Skeletal muscle cell (primary cell): ENCODE measurements at regions not wholly inside any gene's neighbourhood (a gene's known extent, or its start where the extent isn't known, plus 50 kb on each side); places are given as distances from the start of the nearest gene placed in this dataset.

Experiments
- DNase-seq: peaks from one replicate; pipeline ENCODE4 v3.0.0-alpha.2; 2010; ENCODE audit warnings: low read depth
- H3K4me3 ChIP-seq: 2 replicates; pipeline ENCODE4 v1.5.1; 2011; ENCODE audit warnings: low read depth, mild to moderate bottlenecking, control low read depth, low read length, moderate library complexity

DNA sequence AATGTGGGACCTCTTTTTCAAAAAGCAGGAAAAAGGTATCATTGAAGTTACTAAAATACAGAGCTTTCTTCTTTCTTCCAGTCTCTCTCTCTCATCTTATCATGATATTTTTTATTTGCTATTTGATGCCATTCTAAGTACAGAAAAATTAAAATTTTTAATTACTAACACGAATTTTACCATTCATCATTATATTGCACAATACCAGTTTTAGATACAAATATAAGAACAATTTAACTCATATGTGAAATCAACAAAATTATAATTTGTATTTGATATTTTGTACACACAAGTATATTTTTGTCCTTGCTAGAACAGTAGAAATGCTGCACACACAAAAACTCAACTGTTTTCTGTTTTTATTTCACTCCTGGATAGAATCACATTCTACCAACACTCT is 112.2 kb downstream of the OAT start:
- no peak overlapping the region for H3K4me3 ChIP-seq
- no peak for DNase-seq

DNA sequence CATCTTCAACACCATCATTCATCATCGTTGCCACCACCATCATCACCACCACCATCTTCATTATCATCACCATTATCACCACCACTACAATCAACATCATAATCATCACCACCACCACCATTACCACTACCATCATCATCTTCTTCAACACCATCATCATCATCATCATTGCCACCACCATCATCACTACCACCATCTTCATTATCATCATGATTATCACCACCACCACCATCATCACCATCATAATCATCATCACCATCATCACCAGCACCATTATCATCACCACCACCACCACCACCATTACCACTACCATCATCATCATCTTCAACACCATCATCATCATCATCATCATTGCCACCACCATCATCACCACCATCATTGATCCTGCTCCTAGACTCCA is 112.7 kb downstream of the OAT start:
- H3K4me3 ChIP-seq: no peak overlapping the region
- no peak for DNase-seq

DNA sequence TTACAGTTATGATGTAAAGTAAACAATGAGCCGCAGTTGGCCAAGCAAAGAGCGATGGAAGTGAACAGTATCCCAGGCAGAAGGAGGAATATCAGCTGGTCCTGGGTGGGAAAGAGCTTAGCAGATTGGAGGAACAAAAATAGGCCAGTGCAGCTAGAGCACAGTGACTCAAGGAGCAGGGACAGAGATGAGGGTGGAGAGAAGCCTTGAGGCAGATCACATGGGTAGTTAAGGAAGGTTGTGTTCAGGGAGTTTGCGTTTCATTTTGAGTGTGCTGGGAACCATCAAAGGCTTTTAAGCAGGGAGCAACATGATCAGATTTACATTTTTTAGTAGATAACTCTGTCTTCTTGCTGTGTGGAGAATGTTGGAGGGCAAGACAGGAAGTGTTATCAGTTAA is 113.6 kb downstream of the OAT start:
- no peak overlapping the region for H3K4me3 ChIP-seq
- DNase-seq: no peak

DNA sequence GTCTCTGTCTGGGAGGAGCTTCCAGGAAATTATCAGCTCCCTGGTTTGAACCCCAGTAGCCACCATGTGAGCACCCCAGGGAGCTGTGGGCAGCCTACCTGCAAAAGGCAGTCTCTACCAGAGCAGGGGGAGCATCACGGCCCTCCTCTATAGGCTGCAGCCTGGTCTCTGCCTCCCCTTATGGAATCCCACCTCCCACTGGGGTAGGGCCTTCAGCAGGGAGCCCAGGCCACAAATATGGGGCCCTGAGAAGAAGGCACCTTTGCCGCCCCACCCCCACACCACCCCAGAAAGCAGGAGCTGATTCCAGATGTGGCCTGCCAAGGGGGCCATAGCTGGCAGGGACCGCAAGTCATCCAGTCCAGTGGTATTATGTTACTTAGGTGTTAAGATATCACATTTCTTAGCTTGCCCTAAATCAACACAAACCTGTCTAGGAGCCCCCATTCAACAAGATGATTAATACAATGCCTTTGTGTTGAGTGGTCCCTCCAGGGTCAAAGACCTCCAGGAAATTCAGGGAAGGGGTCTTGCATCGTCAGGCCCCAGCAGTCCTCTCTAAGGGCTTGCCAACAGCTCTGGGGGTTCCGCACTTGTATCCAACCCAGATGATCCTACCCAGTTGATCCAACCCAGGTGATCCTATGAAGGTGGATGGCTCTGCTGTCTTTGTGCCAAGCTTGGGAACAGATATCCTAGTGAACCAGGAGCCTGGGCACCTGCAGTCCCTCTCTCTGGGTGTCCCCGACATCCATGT is 114.9 kb downstream of the OAT start:
- no peak for DNase-seq

DNA sequence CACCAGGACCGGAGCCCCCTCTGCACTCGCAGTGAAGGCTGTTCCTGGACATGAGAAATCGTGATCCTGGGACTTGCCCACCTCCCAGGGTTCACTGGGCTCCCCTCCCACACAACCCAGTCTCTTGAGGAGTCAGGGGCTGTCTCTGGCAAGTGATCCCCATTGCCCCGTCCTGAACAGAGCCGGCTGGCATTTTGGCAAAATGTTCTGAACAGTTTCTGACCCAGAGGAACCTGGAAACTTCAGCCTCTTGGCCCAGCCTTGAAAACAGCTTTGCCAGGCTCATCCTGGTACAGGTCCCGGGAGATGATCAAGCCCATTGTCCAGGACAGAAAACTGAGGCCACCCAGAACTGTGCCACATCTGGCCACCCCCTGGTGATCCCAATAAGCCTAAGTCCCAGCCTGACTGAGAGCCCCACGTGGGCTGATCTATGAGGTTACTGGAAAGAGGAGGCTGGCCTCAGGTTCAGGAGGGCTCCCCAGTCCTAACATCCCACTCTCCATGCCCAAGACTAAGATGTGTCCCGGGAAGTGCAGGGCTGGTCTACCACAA is 115.7 kb downstream of the OAT start:
- no peak overlapping the region for H3K4me3 ChIP-seq
- DNase-seq: no peak

More for the DNA sequence above, 114.9 kb downstream of the OAT start:
- H3K4me3 ChIP-seq: no peak overlapping the region

DNA sequence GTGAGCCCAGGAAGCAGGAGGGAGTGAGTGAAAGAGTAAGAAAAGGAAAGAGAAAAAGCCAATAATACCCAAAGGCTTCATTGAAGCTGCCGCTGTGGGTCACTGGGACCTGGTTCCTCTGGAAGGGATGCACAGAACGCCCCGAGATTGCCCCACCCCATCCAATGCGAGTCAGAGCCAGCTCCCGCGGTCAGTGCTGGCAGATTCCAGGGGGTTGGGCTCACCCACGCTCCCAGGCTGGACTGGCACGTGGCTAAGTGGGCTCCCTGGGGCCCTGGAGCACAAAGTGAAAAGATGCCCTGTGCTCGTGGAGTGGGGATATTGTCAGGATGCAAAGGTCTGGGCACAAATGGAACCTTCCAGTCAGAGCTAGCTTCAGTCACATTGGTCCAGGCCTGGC is 117.0 kb downstream of the OAT start:
- DNase-seq: no peak

GRCh38 chr10:124300735-124301134 is 118.0 kb downstream of the OAT start:
- no peak overlapping the region for H3K4me3 ChIP-seq
- no peak for DNase-seq

More for the DNA sequence above, 117.0 kb downstream of the OAT start:
- H3K4me3 ChIP-seq: no peak overlapping the region

GRCh38 chr10:124300224-124300623 is 118.5 kb downstream of the OAT start:
- no peak overlapping the region for H3K4me3 ChIP-seq
- no peak for DNase-seq

- no peak for DNase-seq
- no peak overlapping the region for H3K4me3 ChIP-seq
These were observed 119.0 kb downstream of the OAT start for GRCh38 chr10:124299696-124300095.

DNA sequence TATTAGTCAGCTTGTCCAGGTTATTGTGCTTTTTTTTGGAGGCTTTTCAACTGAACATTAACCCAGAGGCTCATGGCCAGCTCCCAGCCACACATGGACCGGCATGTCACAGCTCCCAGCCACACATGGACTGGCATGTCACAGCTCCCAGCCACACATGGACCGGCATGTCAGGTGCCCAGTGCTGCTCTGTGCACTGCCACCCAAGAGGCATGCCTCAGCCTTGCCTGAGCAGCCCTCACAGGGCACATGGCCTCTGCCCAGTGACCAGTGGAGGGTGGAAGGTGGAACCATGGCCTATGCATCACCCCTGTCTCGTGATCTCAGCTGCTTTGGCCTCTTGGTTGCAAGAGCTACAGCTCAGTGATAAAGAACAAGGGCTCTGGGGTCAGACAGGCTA is 119.8 kb downstream of the OAT start:
- no peak overlapping the region for H3K4me3 ChIP-seq
- no peak for DNase-seq

DNA sequence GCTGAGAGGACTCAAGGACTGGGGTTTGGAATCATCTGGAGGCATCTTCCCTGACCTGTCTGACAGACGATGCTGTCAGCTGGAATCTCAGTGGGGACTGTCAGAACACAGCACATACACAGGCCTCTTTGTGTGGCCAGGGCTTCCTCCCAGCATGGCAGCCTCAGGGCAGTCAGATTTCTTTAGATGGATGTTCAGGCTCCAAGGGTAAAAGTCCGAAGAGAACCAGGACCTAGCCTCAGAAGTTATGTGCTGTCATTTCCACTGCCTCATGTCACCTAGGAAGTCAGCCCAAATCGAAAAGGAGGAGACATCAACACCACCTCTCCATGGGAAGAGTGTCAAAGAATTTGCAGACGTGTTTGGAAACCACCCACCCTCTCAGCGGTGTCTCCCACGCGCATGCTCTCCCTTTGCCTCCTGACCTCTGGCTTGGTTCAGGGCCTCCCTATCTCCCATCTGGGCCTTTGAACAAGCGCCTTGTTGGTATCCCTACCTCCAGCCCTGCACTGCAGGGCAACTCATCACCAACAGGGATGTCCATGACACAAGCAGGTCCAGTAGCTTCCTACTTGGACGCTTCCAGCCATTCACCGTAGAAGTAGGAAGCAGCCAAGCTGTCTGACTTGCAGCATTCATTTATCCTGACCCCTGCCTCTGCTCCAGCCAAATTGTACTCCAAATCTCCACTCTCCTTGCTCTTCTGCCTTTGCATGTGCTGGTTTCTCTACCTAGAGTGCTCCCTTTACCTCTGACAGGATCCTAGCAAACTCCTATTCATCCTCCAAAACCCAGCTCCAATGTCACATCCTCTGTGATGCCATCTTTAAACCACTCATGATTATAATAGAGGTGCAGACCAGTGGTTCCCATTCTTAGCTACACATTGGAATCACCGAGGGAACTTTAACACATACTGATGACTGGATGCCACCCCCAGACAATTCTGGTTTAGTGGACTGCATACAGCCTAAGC is 121.6 kb downstream of the OAT start:
- no peak for DNase-seq
- H3K4me3 ChIP-seq: no peak overlapping the region

DNA sequence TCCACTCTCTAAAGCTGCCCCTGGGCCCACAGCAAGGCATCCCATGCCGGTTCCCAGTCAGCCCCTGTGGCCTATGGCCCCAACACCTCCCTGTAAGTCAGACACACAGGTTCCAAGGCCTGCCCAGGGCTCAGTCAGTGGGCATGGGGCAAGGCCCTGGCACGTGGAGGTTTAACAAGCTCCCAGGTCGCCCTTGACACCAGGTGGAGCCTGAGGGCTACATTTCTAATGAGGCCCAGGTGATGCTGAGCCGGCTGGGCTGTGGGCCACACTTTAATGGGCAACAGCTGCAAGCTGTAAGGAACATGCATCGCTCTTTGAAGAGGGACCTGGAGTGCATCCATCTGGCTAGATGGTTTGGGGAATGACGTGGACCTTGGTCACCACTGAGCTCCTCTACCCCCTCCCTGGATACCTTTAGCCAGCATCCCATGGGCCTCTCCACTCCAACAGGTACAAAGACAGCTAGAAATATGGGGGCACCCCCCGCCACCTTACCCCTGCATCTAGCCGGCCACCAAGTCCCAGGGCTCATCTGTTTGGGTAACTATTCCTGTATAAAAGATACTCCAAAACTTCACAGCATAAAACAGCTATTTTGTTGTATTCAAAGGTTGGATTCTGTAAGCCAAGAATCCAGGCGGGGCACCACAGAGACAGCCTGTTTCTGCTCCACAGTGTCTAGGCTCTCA is 122.5 kb downstream of the OAT start:
- DNase-seq: no peak
- H3K4me3 ChIP-seq: no peak overlapping the region

- no peak for DNase-seq
- H3K4me3 ChIP-seq: no peak overlapping the region
These were observed 123.6 kb downstream of the OAT start for GRCh38 chr10:124294811-124295770.

- DNase-seq: no peak
- H3K4me3 ChIP-seq: no peak overlapping the region
These were observed 124.9 kb downstream of the OAT start for GRCh38 chr10:124293616-124294449.

GRCh38 chr10:124292911-124293615 is 125.7 kb downstream of the OAT start:
- DNase-seq: no peak
- H3K4me3 ChIP-seq: no peak overlapping the region

DNA sequence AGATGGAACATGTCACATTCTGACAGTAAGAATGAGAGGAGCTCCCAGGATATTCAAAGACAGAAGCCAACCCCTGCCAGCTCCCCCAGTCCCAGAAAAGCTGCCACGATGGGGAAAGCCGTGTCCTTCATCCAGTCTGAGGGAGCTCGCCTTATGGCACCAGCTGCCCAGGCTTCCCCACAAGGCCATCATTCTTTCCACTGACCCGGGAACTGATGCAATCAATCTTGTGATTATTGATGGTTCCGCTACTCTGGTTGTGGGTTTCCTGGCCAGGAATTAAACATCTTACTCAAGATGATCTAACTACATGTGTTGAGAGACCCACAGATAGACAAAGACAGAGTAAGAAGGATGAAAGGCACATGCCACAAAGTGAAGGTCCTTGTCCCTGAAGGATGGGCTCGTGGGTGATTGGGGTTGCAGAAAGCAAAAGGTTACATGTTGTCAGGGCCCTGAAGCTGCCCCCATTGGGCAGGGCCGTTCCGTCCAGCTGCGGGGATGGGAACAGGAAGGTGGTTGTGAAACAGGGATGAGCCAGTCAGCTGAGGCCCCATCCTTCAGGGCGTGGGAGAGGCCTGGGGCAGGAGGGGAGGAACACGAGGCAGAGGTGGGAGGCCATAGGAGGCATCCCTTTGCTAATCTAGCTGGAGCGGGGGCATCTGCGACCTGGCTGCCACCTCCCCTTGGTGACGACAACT is 127.6 kb downstream of the OAT start:
- DNase-seq: no peak
- H3K4me3 ChIP-seq: no peak overlapping the region
